ENCODE measurements at regions not wholly inside any gene's neighbourhood (a gene's known extent, or its start where the extent isn't known, plus 50 kb on each side); places are given as distances from the start of the nearest gene placed in this dataset.
"Not testable (repeated sequence)": the region's sequence is repeated elsewhere in the genome, so short reads cannot be mapped to it uniquely, and the experiment has no call there.

- DNase-seq (ENCODE audit: low spot score) = no peak
Measured at GRCh38 chr4:94152466-94152865, 55.2 kb upstream of the SMARCAD1 start.

GRCh38 chr4:94155404-94155803, 52.3 kb upstream of the SMARCAD1 start:
- not testable (repeated sequence) for DNase-seq (ENCODE audit: low spot score)

- DNase-seq (ENCODE audit: low spot score) = no peak
Measured at GRCh38 chr4:94156826-94157225, 50.8 kb upstream of the SMARCAD1 start.

Measured in SW480 (cell line).